COLO668 (cell line): ENCODE measurements at regions not wholly inside any gene's neighbourhood (a gene's known extent, or its start where the extent isn't known, plus 50 kb on each side); places are given as distances from the start of the nearest gene placed in this dataset.

Experiments used
- DNase-seq: peaks from one replicate; lab custom pipeline; 2025; ENCODE audit not compliant: unreplicated experiment; lab: John Stamatoyannopoulos, UW

DNA sequence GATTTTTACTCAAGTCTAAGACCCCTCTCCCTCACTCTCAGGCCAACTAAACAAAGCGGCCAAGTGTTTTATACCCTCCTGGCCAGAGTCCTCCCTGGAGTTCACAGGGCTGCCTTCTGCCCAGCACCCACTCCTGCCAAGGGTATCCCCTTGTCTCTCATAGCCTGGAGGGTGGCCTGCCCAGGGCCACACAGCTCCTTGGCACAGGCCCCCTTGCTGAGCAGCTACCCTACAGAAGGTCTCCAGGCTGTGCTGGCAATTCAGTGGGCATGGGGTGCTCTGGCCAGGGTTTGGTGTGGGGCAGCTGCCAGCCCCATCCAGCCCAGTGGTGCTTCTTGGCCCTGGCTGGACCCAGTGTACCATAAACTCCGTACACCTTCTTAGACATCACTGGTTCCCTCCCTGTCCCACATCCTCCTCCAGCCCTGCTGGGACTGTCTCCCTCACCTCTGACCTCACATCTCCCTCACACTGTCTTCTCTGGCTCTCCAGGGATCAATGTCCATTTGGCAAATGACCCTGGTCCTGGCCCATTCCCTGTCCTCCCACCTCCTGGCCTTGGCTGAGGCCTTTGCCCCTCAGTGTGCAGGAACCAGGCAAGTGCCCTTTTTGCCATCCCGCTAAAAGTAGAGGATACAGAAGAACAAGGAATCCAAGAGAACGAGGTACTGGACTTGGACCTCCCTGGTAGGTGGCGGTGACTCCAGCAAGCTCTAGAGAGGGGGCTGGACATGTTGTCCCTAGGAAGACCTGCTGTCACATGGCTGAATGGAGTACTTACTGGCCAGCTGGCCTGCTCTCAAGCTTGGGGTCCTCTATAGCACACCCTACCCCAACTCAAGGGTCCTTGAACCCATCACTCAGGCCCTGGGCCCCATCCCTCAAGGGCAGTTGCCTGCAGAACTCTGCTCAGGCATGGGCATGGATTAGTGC is 50.0 kb upstream of the TRPM1 start:
- DNase-seq, result no peak

DNA sequence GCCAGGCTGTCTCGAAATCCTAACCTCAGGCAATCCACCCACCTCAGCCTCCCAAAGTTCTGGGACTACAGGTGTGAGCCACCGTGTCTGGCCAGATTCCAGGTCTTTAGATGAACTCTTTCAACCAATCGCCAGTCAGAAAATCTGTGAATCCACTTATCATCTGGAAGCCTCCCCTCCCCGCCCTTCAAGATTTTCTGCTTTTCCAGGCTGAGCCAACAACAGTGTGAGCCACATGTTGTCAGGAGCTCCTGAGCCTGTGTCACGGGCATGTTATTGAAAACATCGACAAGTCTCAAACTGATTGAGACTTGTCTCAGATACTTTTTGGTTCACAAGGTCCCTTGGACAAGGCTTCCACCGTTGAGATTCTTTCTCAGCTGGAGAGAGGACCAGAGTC is 52.0 kb upstream of the TRPM1 start:
- no peak for DNase-seq

DNA sequence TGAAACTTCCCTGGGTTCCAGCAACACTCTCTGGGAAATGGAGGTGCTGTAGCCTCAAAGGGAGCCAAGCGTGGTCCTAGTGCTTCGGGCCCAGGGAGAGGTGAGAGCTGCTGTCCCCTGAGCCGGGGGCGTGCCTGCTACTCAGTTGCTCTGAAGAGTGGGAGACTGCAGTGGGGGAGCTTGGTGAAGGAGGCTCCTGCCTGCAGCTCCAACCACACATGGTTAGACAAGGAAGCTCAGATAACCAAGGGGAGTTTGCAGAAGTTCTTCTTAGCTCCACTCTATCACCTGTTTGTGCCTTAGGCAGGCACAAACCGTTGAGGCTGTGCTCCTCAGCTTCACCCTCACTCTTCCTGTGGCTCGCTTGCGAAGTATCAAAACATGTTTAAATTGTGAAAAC is 53.6 kb upstream of the TRPM1 start:
- DNase-seq, result no peak

DNA sequence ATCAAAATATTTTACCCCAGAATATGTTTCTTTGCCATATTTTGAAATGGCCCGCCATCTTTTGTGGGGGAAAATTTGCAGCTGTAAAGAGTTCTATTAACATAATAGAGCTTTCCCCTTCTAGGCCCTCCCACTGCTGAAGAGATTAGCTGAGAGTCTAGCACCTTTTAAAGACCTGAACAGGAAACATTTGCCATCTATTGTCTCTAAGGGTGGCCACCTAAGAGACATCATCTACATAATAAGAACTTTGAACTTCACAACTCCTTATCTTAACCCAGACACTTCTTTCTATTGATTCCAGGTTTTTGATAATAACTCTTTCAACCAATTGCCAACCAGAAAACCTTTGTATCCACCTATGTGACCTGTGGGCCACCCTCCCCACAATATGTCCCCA is 54.7 kb upstream of the TRPM1 start:
- DNase-seq, result no peak

DNA sequence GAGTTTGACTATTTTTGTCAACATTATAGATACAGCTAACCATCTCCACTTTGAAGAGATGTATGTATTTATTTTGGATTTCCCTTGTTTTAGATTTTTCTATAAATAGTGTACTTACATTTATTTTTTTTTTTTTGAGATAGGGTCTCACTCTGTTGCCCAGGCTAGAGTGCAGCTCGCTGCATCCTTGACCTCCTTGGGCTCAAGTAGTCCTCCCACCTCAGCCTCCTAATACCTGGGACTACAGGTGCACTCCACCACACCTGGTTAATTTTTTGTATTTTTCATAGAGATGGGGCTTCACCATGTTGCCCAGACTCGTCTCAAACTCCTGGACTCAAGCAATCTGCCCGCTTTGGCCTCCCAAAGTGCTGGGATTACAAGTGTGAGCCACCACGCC is 55.3 kb upstream of the TRPM1 start:
- no peak for DNase-seq

DNA sequence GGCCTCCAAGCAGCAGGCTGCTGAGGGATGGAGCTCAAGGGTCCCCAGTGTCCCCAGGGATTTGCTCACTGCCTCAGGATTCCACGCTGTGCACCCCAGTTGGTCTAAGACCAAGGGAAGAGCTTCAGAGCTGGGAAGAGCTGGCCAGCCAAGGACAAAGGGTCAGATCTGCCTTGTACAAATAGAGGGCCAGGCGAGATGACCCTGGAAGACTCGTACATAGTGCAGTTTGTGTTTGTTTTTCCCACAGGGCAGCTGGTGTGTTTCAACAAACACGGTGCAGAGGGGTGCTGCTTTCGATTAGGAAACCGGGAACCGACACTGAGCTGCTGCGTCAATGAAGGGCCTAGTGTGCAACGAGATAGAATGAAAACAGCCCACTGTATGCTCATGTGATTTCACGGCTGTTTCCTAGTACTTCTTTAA is 56.1 kb upstream of the TRPM1 start:
- peak; percentile 75 for DNase-seq

DNA sequence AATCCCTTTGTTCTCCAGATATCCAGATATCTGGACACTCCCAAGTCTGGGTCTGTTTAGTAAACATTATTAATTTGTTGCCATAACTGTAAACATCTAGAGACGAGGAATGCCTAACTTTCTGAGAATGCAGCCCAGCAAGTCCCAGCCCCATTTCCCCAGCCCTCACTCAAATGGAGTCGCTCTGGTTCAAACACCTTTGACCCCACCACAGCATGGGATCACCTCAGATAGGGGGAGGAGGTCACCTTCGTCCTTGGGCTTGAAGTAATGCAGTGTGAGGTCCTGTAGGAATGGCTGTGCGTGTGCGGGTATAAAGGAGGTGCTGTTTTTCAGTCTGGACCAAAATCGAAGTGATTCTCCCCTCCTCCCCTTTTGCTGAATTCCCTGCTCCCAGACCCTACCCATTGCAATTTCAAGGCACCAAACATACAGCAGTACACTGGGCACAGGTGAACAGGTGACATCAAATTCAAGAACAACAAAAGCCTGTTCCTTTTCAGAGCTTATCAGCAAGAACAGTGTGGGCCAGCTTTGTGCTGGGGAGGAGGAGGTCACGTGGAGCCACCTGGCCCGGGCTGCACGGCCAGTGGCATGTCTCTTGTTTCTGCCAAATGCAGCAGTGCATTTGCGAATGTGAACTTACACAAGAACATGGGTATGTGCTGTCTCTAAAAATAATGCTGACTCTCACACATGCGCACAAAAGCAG is 57.5 kb upstream of the TRPM1 start:
- DNase-seq, result peak; percentile 11

DNA sequence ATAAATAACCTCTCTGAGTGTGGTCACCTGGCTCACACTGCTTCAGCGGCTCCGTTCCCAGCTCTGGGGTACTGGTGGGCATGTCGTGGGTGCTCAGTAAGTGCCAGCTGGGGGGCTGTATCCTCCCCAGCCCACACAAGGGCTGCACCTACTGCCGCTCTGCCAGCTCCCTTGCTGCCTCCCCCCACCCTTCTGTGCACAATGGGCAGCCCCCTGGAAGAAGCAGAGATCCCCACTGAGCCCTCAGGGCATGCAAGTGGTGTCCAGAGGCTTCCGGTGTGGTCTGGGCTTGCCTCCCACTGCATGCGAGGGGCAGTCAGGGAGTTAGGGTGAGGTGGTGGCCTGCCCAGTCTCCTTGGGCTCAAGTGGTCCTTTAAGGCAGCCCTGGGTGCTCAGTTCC is 58.3 kb upstream of the TRPM1 start:
- DNase-seq, result no peak

DNA sequence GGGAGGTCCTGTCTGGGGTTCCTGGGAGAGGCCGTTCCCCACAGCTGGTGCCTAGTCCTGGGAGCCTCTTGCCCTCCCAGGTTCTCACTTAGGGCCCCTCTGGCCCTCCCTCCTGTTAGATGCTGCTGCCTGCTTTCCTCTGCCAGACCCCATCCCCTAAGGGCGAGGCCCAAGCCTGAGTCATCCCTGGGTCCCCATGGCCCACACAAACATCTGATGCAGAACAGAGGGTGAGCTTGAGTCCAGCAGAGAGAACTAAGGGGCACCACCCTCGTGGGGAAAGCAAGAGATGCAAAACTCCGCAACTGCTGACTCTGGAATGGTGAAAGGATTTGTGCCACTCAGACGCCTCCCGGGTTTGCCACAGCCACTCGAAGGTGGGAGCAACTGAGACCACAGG is 58.8 kb upstream of the TRPM1 start:
- DNase-seq, result no peak

DNA sequence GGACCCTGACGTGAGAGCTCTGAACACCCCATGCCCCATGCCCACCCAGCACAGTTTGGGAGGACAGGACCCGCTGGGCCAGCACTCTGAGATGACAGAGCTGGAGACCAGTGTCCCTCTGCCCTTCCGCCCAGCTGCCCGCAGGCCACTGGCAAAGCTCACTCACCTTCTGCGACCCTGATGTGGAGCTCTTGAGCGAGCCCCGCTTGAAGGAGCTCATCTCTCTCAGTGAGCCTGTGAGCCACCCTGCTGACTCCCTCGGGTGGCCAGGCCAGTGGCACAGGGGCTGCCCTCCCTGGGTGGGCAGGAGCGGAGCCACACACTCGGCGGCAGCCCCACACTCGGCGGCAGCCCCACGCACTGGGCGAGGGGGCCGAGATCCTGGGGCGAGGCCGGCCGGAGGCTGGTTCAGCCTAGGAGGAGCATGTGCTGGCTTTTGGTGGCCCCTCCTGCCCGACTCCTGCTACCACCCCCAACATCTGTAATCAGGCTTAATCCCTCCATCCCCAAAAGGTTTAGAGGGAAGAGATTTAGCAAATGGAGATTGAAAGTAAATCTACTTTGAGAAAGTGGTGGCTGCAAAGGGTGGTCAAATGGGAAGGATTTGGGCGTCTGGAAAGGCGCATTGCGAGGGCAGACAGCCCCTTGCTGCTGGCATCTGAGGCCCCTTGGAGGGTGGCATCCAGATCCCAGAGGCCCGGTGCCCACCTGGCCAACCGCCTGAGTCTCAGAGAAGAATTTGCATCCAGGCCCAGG is 59.4 kb upstream of the TRPM1 start:
- DNase-seq, result no peak

DNA sequence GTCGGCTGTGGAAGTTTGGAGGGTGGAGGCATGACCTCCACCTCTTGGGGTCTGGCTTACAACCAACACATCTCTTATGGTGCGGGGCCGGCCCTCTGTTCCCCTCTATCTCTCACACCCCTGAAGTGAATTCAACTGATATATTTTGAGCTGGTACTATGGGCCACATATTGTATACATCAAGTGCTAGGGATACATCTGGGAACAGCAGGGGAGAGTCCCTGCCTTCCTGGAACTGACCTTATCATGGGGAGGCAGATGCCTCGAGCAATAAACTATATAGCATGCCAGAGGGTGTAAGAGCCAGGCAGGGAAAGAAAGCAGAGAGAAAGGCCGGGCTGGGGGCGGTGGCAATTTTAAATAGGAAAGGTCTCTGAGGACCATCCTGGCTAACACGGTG is 60.4 kb upstream of the TRPM1 start:
- no peak for DNase-seq

DNA sequence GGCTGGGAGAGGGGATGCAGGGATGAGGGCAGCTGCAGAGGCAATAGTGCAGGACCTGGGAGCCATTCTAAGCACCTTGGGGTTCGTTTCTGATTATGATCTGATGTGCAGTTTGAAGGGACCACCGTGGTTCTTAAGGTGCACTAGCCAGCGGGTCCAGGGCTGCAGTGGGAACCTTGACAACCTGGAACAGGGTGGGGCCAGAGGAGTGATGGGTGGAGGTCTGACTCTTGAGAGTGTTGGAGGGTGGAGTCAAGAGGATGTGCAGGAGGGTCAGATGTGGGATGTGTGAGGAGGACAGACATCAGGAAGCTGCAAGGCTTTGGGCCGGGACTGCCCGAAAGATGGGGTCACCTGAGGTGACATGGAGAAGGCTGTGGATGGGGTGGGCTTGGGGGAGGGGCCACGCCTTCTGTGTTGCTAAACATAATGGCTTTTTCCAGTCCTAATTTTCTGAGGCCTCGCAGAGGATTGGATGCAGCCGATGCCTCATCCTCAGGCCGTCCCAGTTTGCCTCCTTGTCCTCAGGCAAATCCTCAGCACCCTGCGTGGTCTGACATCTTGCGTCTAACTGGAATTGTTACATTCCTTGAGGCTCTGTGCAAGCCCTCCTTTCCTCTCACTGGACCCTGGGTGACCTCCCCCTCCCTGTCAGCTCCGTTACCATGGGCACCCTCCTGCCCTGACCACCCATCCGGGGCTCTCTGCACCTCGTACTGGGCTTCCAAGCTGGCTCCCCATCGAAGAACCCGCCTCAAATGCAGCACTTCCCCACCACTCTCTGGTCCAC is 61.4 kb upstream of the TRPM1 start:
- no peak for DNase-seq

DNA sequence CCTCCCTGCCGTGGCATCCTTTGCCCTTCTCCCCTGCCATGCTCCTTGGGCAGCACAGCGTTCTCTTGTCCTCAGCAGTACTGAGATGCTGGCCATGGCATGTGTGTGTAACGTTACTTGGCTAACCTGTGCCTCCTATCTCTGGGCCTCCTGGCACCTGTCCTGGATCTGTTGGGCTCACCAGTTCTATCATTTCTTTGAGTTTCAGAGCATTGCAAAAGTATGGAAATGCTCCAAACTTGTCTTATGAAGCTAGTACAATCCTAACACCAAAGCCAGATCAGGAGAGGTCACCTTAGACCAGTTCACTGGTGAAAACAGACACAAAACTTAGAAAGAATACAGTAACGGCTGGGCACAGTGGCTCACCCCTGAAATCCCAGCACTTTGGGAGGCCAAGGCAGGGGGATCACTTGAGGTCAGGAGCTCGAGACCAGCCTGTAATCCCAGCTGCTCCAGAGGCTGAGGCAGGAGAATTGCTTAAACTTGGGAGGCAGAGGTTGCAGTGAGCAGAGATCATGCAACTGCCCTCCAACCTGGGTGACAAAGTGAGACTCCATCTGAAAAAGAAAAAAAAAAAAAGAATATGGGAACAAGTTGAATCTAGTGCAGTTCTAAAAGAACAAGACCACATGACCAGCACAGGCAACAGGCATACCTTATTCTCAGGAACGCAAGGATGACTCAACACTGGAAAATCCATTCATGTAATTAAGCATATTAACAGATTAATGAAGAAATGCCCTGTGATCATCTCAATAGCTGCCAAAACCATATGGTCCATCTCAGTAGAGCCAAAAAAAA is 62.4 kb upstream of the TRPM1 start:
- DNase-seq, result no peak

DNA sequence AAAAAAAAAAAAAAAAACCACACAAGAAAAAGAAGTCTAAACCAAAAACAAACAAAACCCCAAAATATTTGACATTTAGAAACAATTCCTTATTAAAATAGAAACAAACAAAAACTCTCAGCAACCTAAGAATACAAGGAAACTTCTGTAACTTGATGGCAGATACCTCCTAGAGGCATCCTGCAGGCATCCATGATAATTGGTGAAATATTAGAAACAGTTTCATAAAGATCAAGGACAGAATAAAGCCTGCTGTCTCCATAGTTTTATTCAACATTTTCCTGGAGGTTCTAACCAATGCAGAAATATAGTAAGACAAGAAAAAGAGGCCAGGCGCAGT is 63.0 kb upstream of the TRPM1 start:
- DNase-seq, result no peak

DNA sequence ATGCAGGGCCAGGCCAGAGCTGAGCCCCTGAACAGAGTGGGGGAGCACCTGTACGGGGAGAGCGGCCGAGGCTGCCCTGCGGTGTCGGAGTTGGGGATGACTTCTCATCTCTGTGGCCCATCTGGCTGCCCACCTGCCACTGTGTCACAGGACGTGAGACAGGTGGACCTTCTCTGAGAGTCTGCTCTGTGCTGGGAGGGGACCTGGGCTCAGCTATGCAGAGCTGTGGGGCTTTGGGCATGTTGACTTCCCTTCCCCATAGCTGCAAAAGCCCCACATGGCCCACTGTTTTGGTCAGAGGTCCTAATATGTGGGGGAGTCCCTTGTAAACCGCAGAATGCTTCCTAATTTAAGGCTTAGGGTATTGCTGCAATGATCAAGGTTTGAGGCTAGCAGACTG is 68.0 kb upstream of the TRPM1 start:
- no peak for DNase-seq

DNA sequence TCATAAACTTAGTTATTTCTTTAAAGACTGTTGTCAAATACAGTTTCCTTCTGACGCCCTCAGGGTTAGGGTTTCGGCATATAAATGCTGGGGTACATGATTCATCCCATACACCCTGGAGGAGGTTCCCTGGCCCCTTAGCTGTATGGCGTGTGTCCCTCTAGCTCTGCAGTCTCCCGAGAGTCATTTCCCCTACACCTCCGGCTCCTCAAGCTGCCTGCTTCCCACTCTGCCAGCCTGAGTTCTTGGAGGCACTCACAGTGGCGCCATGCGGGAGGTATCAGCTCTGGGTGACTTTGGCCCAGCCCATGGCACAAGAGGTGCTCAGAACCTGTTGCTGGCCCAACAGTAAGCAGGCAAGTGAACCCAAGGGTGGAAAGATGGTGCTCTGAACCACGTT is 70.2 kb upstream of the TRPM1 start:
- DNase-seq, result no peak

DNA sequence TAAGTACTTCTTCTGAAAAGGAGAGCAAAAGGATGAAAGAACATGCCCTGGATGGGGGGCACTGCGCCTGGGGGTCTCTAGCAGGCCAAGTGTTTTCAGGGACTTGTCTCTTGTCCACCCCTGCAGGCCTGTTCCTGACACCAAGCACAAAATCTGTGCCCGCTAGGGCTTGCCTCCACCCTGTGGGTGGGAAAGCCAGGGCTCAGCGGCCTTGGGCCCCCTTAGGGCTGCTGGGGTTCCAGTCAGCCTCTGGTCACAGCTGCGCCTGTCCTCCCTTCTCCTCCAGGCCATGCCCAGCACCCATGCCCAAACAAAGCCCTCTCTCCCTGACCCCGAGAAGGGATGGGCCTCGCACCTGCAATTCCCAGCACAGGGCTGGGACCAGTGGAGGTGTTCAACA is 71.1 kb upstream of the TRPM1 start:
- no peak for DNase-seq

DNA sequence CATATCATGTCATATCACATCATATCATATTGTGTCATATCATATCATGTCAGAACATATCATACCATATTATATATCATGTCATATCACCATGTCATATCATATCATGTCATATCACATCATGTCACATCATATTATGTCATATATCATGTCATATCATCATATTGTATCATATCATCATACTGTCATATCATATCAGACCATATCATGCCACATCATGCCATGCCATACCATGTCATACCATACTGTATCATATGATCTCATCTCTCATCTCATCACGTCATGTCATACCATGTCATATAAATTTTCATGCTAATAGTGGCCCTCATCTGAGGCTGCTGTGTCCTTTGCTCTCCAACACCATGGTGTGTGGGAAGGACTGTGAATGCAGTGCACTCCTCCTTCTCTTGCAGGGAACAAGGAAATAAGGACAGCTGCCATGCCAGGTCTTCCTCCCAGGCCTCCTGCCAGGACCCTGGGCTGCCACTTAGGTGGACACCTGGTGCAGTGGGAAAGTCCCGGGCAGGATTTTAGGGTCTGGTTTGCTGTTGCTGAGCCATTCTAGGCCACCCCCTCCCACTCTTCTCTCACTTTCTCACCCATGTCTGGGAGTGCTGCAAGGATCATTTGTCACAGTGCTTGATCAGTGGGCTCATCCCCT is 72.4 kb upstream of the TRPM1 start:
- DNase-seq, result no peak

DNA sequence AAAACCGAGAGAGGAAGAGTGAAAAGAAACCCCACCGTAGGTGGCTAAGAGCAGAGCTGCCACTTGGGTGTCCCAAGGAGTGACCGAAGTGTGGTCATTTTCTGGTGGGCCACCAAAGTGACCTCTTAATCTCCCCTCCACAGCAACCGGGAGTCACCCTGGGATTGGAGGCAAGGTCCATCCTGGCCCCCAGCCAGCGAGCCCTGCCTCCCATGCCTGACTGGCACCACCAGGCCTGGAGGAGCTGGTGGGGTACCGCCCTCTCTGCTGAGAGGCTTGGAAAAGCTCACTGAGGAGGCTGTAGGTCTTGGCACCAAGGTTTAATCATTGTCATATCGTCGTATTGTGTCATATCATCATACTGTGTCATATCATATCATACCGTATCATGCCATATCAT is 74.0 kb upstream of the TRPM1 start:
- no peak for DNase-seq

DNA sequence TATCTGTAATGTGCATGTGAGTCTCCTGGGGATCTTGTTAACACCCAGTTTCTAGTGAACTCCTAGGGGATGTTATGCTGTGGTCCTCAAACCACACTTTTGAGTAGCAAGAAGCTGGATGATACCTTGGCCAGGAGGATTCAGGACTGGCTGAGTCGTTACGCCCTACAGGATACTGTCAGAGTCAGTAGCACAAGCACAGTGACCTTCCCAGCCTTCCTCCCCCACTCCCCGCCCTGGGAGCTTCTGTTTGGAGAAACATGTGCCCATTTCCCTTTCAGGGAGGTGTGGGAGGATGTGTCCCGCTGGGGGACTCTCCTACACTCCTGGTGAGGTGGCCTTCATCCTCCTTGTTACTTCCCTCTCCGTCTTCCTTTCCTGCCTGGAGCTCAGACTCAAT is 76.4 kb upstream of the TRPM1 start:
- DNase-seq, result no peak
